GM21619 (cell line): ENCODE measurements at regions not wholly inside any gene's neighbourhood (a gene's known extent, or its start where the extent isn't known, plus 50 kb on each side); places are given as distances from the start of the nearest gene placed in this dataset.

Experiments
- ATAC-seq: cut with Tn5 transposase; IDR thresholded peaks from one replicate; pipeline ENCODE4 v1.9.1; 2021; ENCODE audit not compliant: unreplicated experiment

DNA sequence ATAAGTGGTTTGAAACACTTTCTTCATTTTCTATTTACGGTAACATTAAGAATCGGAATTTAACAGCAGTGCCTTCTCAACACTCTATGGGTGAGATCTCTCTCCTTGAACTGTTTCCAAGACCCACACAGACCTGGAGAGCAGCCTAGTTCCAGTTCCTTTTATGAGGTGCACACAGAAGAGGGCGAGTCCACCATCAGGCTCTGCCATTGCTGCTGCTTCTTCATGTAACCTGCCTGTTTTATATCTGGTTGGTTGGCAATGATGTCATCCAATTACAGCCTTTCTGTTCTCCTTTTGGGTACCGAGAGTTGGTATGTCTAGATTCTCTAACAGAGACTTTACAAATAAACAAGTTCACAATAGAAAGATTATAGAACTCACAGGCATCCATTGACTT is 225.7 kb downstream of the UTP18 start:
- no peak for ATAC-seq

DNA sequence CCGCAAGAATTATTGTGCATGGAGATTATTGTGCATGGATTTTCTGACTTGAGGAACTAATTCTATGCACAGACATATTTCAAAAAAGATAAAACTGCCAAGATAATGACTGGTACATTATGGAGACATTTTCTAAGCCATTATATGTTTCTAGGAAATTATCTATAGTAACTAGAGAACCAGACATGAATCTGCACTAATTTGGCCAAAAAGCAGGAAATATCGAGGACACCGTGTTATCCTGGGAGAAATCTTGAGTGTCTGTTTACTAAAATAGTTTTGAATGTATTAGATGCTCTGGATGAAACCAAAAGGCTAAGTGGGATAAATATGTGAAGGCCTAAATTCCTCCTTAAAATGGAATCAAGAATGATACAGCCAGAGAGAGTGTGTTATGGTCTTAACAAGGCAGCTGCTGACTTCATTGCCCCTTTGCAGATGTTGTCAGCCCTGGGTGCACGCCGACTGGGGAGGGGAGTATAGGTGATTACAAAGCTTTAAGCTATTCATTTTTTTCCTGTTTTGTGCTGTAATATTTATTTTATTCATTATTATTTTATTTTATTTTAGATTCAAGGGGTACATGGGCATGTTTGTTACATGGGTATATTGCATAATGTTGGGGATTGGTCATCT is 226.7 kb downstream of the UTP18 start:
- no peak for ATAC-seq

DNA sequence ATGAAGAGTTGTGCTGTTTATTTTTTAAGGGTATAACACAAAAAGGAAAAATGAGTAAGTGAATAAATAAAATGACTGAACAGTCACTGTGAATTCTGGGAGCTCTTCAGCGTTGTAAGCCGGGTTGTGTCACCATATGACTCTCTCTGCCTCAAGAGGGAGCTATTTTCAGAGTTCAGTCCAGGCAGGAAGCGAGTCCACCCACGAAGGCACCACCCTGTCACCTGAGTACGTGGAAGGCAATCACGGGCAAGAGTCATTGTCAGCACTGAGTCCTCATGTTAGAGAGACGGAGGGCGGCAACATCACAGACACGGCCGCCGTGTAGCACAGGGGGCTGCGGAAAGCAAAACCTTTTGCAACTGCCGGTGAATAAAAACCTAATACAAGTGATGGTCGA is 227.6 kb downstream of the UTP18 start:
- ATAC-seq = no peak

DNA sequence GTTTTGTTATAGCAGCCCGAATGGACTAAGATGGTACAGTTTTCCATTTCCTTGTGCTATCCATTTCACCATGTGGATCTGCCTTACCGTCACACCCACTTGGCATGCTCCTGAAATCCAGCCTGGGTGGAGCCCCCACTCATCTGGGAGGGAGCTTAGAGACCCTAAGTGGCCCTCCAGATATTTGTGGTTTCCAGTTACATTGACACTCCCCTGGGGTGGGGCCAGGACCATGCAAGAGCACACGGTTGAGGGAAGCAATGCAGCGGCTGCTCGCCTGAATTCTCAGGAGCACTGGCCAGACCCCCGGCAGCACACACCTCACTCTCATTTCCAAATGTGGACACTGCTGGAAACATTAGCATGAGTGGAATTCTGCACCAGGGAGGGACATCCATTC is 231.1 kb downstream of the UTP18 start:
- ATAC-seq = no peak

DNA sequence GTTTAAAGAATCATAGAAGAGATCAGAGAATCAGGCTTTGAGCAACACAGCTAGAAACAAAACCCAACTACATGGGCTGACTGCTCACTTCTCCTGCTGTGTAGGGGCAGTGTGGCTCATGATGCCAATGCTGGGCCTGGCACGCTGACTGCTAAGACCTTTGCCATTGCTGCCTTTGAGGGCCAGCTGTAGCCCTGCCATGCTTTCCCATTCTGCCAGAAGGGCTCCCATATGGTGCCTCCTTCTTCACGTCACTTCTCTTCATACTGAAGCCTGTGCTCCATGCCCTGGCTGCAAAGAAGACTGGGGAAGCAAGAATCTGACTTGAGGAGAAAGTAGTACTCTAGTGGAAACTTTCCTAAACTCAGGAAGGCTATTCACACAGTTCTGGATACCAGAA is 232.9 kb downstream of the UTP18 start:
- ATAC-seq = no peak

DNA sequence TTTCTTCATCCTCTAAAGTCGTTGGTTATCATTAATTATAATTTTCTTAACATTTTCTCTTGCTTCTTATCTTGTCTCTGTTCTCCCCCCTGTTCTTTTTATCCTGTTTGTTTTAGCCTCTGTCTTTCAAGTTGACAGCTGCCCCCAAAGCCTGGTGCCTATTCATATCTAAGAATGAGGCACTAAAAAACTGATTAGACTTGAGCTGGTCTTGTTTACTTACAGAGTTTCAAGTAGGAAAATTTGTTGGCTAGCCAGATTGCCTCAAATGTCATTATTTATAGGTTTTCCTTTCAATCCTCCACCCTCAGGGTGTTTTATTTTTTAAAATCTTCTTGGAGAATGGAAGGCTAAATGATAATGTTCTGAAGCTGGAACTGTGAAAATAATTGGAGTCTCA is 236.0 kb downstream of the UTP18 start:
- ATAC-seq = no peak

DNA sequence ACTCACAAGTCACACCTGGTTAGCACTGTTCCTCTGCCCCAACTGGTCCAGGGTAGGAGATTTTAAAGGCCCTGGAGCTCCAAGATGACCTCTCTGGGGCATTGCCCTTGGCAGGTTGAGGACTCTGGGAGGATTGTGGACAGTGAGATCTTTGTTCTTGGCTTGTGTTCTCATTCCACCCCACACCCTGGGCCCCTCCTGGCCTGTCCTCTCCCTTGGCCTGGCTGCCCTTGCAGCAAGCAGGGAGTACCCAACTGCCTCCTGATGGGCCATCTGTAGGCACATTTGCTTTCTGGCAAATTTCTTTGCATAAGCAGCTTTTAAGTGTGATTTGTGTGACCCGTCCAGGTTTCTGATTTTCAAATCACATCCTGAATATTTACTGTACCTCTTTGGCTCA is 239.6 kb downstream of the UTP18 start:
- no peak for ATAC-seq

DNA sequence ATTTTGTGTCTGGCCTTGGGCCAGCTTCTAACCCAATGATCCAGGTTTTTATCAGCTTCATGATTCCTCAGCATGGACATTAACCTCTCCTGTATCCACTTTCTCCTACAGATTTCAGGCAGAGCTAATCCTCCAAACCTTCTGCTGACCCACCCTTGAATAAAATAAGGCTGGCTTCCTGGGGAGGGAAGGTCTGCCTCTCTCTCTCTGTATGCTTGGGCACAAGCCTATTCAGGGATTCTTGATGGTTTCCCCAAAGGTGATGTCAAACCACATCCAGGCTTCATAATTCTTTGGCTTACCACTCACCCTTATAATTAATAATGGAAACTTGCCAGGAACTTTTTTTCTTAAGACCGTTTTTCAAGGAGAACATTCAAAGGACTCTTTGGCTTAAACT is 240.1 kb downstream of the UTP18 start:
- ATAC-seq = no peak

DNA sequence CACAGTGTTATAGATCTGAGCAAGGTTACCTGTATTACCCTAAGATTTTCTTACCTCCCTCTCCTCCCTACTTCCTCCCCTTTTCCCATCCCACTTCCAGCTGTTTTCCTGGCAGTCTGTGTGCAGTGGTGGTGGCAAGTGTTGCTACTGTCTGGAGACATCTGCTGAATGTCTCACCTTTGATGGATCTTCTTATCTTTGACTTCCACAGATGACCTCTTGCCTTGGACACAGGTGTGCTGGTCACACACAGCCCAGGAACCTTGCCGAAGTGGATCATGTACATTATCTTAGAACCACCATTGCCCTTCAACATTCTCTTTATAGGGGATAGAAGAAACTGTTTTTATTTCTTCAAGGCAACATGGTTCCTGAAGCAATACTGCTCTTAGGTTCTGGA is 245.1 kb downstream of the UTP18 start:
- ATAC-seq = no peak

DNA sequence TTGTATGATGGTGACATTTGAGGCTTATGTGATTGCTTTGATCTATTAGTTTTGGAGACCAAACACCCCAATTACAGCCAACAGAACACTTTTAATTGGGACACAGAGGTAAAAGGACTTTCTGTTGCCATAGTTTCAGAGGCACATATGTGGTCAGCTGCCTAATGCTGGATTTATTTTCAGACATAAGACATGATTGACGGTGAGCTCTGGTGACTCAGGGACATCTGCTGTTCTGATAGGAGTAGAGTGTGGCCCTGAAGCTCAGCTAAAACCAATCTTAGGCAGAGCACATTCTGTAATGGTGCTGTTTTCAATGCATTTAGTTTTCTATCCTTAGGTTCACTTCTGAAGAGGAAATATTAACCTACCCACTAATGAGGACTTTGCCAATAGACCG is 247.1 kb downstream of the UTP18 start:
- ATAC-seq = no peak

DNA sequence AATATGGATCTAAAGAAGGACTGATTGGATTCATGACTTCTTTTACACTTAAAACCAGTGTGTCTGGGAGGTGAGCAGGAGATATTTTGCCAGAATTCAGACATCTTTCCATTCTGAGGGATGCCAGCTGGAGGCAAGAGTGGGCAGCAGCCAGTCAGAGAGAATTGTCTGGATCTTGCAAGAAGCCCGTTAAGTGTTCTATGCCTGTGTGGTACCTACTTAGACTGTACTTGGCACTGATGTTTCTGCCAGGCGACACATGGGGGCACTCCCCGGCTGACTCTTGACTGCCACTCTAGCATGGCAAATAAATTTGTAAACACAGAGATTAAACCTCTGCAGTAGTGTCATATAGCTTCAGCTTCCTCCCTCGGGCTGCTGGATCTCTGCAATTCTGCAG is 247.7 kb downstream of the UTP18 start:
- ATAC-seq = no peak

DNA sequence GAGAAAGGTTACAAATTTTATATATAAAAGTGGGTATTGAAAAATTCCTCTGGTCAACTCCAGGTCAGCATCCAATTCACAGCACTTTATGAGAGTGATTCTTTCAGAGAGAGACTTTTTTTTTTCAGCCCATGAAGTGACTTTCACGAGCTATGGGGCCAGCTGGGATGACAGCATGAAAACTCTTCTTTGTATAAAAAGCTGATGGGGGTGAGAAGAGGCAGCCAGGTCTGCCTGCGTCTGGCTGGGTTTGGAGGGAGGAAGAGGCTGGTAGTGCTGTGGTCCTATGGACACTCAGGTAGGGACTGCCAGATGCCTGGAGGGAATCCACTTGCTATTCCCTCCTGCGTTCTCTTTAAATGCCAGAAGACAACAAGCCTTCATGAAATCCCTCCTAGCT is 250.6 kb downstream of the UTP18 start:
- no peak for ATAC-seq

DNA sequence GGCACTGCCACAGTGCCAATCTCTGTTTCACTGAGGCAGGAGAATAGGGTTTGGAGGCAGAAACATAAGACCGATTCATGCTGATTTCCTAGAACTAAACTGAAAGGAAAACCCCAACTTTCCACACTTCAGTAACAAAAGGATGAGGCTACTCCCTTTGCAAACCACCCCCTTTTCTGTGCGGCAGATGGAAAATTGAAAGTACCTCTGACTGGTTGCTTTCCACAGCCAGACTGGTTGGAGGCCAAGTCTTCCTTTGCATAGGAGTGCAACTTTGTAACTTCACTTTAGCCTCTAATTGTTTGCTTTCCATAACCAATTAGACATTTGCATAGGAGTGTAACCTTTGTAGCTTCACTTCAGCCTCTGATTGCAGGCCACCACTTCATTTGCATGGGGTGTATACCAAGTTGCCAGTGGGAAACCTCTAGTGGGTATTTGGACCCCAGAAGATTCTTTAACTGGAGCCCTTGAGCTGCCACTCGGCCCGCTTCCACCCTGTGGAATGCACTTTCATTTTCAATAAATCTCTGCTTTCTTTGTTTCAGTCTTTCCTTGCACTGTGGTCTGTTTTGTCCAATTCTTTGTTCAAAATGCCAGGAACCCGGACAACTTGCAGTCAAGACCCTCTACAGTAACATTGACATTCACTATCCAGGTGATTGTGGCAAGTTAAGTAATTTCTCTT is 252.0 kb downstream of the UTP18 start:
- ATAC-seq = no peak

DNA sequence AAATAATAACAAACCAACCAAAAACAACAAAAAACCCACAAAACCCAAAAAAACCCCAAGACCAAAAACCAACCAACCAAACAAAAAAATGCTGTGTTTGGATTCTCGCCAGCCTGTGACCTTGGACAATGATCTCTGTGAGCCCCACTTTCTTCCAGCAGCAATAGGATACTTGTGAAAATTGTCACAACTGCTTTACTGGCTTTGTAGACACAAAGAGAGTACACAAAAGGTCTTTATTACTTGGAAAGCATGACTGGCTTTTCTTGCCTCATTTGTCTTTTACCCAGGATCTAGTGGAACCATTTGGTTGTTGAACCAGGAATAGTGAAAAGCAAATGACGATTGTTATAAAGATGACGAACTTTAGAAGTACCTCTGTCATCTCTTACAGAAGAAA is 256.6 kb downstream of the UTP18 start:
- no peak for ATAC-seq

DNA sequence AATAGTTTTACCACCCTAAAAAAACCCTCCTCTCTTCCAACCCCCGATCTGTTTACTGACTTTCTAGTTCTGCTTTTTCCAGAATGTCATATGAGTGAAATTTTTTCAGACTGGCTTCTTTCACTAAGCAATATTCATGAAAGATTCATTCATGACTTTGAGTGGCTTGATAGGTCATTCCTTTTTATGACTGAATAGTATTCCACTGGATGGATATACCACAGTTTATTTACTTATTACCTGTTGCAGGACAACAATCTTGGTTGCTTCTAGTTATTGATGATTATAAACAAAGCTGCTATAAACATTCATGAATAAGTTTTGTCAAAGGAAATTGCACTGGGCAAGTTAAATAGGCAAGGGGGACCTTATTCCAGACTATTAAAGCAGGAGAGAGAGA is 264.2 kb downstream of the UTP18 start:
- ATAC-seq = no peak

DNA sequence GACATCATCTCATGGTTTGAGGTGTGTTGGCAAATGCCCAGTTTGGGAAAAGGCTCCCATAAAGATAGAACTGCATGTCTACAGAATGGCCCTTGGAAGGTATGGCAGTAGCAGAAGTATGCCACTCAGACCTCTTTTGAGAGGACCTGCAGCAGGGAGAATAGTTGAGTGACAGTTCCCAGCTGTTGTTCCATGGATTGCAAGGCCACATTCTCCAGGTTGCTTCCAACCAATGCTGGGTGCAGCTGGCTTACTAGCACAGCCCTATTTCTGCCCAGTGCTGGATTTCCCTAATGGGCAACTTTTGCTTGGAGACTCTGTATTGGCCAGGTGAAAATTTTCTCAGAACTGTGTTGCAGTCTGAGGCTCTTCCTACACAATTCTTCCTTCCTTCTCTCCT is 266.2 kb downstream of the UTP18 start:
- no peak for ATAC-seq

DNA sequence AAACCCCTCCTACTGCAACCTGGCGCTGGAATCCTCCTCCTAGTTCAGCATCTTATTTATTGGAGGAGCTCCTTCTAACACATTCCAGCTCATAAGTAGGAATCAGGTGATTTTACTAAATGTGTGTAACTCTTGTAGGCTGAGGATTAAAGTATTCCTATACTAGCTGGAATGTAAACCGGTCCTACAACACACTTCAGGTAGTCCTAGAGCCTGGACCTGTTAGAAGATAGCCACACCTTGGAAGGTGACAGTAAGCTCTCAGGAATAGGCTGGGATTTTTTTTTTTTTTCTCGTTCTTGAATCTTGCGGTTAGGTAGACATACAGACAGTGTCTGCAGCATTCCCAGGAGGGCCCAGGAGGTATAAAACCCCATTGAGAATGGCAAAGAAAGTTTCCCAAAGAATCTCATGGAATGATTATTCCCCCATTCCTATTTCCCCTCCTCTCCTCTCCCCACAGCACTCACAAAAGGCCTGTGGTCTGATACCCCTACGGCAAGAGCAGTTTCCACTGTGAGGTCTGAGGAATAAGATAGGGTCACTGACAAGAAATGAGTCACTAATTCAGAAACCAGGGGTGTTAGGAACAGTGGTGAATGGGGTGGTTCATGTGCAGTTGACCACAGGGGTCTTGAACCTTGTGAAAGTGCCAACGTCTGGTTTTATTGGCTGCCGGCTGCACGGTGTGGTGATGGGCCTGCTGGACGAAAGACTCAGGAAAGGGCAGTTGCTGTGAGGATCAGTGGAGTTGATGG is 267.1 kb downstream of the UTP18 start:
- ATAC-seq = no peak

DNA sequence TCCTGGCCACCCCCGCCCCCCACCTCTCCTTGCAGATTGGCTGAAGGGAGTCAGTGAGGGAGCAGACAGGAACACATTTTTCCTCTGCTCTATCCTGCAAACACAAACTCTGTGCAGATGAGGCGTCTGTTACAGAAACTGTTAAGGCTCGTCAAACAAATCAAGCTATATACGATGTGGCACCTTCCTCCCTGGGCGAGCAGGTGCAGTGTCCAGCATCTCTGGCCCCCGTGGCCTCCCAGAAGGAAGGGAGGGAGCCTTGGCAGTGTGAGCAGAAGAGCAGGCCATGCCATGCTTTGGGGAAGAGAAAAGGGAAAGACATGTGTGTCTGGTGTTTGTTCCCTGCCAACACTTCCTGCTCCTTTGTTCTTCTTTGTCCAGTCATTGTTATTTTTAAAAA is 267.8 kb downstream of the UTP18 start:
- ATAC-seq = no peak

DNA sequence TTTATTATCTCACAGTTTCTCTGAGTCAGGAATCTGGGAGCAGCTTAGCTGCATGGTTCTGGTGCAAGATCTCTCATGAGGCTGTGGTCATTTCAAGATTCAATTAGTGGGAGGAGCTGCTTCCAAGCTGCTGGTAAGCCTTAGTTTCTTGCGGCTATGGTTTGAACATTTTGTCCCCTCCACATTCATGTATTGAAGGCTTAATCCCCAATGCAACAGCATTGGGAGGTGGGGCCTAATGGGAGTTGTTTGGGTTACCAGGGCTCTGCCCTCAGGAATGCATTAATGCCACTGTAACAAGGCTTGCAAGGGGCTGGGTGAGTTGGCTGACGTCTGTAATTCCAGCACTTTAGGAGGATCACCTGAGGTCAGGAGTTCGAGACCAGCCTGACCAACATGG is 272.9 kb downstream of the UTP18 start:
- ATAC-seq = no peak

DNA sequence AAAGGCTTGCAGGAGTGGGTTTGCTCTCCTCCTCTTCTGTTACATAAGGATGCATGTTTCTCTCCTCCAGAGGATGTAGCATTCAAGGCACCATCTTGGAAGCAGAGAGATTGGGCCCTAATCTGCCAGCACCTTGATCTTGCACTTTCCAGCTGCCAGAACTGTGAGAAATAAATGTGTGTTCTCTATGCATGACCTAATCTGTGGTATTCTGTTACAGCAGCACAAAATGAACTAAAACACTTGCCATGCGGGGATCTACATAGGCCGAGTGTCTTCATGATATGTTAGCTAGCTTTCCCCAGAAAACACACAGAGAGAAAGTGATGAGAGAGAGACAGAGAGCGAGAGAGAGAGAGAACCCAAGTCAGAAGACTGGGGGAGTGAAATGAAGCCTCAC is 273.5 kb downstream of the UTP18 start:
- no peak for ATAC-seq

DNA sequence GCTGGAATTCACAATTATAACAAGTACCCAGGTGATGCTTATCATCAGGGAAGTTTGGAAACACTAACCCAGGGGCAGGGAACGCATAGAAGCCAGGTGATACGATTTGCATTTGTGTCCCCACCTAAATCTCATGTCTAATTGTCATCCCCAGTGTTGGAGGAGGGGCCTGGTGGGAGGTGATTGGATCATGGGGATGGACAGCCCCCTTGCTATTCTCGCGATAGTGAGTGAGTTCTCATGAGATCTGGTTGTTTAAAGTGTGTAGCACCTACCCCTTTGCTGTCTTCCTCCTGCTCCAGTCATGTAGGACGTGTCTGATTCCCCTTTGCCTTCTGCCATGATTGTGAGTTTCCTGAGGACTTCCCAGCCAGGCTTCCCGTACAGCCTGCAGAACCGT is 276.3 kb downstream of the UTP18 start:
- no peak for ATAC-seq

DNA sequence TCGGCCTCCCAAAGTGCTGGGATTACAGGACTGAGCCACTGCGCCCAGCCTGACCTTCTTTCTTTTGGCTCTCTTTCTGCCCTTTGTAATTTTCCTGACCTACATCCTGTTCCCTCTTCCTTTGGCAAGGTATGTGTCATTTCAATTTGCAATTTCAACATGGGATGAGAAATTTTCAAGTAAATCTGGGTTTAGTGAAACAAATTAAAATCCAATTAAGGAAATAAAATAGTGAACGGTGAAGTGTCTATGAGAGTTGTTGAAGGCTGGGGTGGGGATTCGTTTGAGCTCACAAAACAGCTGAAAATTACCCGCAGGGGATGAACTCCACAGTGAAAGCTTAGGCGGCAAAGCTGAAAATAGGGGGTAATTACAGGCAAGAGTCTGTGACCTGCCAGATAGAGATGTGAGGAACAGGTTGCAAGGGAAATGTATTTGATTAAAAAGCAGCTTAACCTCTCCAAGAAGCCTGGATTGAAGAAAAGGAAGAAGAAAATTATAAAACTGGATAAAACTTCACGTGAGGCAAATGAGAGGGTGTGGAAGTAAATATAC is 277.7 kb downstream of the UTP18 start:
- ATAC-seq = no peak
